LNCaP clone FGC (cell line): ENCODE measurements at regions not wholly inside any gene's neighbourhood (a gene's known extent, or its start where the extent isn't known, plus 50 kb on each side); places are given as distances from the start of the nearest gene placed in this dataset.

ENCODE experiments used
- DNase-seq: peaks from one replicate; pipeline ENCODE4 v3.0.0-alpha.2; 2011; ENCODE audit warnings: low read depth
- H3K4me3 ChIP-seq: 2 replicates; pipeline ENCODE4 v1.5.1; 2011; ENCODE audit warnings: mild to moderate bottlenecking, low read depth, low read length, control low read depth
- TF ChIP-seq, protein P1 (sequence below): IDR thresholded peaks from 2 replicates; pipeline ENCODE4 v1.5.1; 2012; ENCODE audit warnings: mild to moderate bottlenecking; ENCODE audit not compliant: control insufficient read depth, insufficient read depth; ENCODE audit errors: extremely low read depth

GRCh38 chr13:81318231-81319019, 977.5 kb upstream of the SPRY2 start:
- no peak for DNase-seq
- TF ChIP-seq, protein P1, sequence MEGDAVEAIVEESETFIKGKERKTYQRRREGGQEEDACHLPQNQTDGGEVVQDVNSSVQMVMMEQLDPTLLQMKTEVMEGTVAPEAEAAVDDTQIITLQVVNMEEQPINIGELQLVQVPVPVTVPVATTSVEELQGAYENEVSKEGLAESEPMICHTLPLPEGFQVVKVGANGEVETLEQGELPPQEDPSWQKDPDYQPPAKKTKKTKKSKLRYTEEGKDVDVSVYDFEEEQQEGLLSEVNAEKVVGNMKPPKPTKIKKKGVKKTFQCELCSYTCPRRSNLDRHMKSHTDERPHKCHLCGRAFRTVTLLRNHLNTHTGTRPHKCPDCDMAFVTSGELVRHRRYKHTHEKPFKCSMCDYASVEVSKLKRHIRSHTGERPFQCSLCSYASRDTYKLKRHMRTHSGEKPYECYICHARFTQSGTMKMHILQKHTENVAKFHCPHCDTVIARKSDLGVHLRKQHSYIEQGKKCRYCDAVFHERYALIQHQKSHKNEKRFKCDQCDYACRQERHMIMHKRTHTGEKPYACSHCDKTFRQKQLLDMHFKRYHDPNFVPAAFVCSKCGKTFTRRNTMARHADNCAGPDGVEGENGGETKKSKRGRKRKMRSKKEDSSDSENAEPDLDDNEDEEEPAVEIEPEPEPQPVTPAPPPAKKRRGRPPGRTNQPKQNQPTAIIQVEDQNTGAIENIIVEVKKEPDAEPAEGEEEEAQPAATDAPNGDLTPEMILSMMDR, result no peak
- H3K4me3 ChIP-seq, result no peak overlapping the region

GRCh38 chr13:81314461-81314860, 973.5 kb upstream of the SPRY2 start:
- DNase-seq, result no peak
- H3K4me3 ChIP-seq, result no peak overlapping the region
- TF ChIP-seq, protein P1, result no peak

DNA sequence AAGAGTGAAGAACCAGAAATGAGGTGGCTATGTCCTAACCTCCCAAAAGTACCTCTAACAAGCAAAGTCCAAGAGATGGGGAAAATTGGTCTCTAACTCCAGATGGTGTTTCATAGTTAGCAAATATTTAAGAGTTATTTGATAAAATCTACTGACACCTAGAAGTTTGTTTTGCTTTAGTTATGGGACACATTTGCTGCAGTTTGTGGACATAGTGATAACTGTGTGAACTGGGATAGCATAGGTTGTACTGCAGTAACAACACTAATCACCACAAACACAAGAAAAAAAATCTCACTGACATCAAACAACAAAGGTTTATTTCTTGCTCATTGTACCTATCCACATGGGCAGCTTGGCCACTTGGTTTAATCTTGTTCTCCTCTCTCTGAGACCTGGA, 965.0 kb upstream of the SPRY2 start:
- TF ChIP-seq, protein P1, result no peak

DNA sequence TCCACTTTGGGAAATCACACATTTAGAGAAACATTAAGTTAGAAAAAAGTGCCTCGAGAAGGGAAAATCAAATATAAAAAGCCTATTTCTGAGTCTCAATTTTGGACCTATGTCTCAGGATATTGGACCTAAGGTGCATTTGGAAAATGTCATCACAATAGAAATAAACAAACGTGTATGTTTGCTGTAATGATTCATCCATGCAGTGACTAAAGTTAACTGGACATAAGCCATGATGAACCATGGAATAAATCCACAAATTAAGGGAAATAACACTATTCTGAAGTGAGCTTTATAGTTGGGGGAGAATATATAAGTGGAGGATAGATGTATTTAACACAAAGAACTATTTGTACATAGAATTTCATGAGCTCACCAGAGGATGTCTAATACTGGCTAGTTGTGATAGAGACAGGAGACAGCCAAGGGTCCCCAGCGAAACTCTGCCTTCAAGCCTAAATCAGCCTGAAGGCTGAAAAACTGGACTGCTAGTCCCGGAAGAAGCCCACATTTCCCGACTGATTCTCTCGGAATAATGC, 963.3 kb upstream of the SPRY2 start:
- no peak overlapping the region for H3K4me3 ChIP-seq
- TF ChIP-seq, protein P1, result no peak
- no peak for DNase-seq

More for the DNA sequence above, 965.0 kb upstream of the SPRY2 start:
- H3K4me3 ChIP-seq, result no peak overlapping the region
- DNase-seq, result no peak

DNA sequence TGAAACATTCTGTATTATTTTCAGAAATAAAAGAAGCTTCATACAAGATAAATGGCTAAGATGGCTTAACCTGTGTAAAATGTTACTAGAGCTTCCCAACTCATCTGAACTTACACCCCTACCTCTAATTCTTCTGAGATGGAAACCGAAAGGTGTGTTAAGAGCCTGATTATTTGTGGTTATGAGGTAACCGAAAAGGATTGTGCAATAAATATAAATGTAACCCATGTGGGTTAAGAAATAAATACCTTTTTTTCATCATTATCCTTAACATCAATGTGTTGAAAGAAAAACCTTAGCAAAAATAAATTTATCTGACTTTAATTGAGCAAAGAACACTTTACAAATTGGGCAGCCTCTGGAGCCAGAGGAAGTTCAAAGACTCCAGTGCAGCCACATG, 961.8 kb upstream of the SPRY2 start:
- TF ChIP-seq, protein P1, result no peak
- no peak for DNase-seq
- no peak overlapping the region for H3K4me3 ChIP-seq

DNA sequence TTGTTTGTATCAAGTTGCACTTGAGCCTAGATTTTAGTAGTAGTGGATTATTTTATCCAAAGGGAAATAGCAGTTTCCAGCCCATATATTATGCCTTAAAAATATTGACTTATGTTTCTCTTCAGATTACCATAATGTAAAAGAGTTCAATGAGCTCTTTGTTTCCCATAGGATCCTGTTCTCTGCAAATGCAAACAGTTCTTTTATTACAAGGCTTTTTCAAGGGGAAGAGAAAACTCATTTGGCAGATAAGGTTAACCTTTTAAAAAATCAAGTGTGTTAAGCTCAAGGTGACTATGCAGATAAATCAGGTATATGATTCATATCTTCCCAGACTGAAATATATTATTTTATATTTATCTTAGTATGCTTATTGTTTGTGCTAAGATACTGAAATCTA, 961.2 kb upstream of the SPRY2 start:
- TF ChIP-seq, protein P1, result no peak
- H3K4me3 ChIP-seq, result no peak overlapping the region
- no peak for DNase-seq

GRCh38 chr13:81295177-81295576, 954.3 kb upstream of the SPRY2 start:
- TF ChIP-seq, protein P1, result no peak
- H3K4me3 ChIP-seq, result no peak overlapping the region
- no peak for DNase-seq
